Nephron progenitor cell (in vitro differentiated cells): ENCODE measurements at regions not wholly inside any gene's neighbourhood (a gene's known extent, or its start where the extent isn't known, plus 50 kb on each side); places are given as distances from the start of the nearest gene placed in this dataset.

Experiments used
- DNase-seq: peaks from one replicate; pipeline ENCODE4 v3.0.0; 2021
- H3K27ac Mint-ChIP-seq: 2 replicates; pipeline ENCODE4 v1.8.0; 2021; ENCODE audit warnings: mild to moderate bottlenecking, moderate library complexity, mixed read lengths
- H3K27me3 Mint-ChIP-seq: 2 replicates; pipeline ENCODE4 v1.8.0; 2021; ENCODE audit warnings: mild to moderate bottlenecking, low read depth, mixed read lengths; ENCODE audit not compliant: poor library complexity
- H3K36me3 Mint-ChIP-seq: 2 replicates; pipeline ENCODE4 v1.8.0; 2021; ENCODE audit warnings: low read depth, mixed read lengths
- H3K4me1 Mint-ChIP-seq: 2 replicates; pipeline ENCODE4 v1.8.0; 2021; ENCODE audit warnings: mixed read lengths
- H3K4me3 Mint-ChIP-seq: 2 replicates; pipeline ENCODE4 v1.8.0; 2021; ENCODE audit warnings: mild to moderate bottlenecking, moderate library complexity, mixed read lengths
- H3K9me3 Mint-ChIP-seq: 2 replicates; pipeline ENCODE4 v1.8.0; 2021; ENCODE audit warnings: mild to moderate bottlenecking, moderate library complexity, mixed read lengths
- TF ChIP-seq, protein P1 (sequence below): fragments of 200-600 bp; sonication (generic); IDR thresholded peaks from 2 replicates; pipeline ENCODE4 v1.5.0; 2021; ENCODE audit warnings: antibody characterized with exemption

DNA sequence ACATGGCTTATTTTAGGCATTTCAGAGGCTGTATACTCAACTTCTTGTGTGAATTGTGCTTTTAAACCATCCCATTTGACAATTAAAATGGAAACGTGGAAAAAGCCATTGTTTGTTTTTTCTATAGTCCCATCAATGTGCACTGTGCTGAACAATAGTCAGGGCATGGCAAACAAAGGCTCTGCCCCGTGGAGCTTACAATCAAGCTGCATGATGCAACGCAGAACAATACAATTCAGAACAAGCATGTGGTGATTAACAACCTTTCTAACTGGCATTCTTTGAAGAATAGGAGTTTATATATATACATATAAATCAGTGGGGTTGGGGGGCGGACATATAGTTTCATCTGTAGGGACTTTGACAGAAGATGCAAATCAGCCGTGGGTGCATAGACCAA lies 2125.4 kb upstream of the WWC1 start:
- H3K4me3 Mint-ChIP-seq: no peak overlapping the region
- H3K27ac Mint-ChIP-seq: no peak overlapping the region
- no peaks in the 10 kb centered on the region for H3K4me1 Mint-ChIP-seq
- no peak for DNase-seq
- peaks cover 8% of the 10 kb centered on the region for H3K27me3 Mint-ChIP-seq
- TF ChIP-seq, protein P1, sequence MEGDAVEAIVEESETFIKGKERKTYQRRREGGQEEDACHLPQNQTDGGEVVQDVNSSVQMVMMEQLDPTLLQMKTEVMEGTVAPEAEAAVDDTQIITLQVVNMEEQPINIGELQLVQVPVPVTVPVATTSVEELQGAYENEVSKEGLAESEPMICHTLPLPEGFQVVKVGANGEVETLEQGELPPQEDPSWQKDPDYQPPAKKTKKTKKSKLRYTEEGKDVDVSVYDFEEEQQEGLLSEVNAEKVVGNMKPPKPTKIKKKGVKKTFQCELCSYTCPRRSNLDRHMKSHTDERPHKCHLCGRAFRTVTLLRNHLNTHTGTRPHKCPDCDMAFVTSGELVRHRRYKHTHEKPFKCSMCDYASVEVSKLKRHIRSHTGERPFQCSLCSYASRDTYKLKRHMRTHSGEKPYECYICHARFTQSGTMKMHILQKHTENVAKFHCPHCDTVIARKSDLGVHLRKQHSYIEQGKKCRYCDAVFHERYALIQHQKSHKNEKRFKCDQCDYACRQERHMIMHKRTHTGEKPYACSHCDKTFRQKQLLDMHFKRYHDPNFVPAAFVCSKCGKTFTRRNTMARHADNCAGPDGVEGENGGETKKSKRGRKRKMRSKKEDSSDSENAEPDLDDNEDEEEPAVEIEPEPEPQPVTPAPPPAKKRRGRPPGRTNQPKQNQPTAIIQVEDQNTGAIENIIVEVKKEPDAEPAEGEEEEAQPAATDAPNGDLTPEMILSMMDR: no peak
- no peaks in the 10 kb centered on the region for H3K36me3 Mint-ChIP-seq
- no peaks in the 10 kb centered on the region for H3K9me3 Mint-ChIP-seq

DNA sequence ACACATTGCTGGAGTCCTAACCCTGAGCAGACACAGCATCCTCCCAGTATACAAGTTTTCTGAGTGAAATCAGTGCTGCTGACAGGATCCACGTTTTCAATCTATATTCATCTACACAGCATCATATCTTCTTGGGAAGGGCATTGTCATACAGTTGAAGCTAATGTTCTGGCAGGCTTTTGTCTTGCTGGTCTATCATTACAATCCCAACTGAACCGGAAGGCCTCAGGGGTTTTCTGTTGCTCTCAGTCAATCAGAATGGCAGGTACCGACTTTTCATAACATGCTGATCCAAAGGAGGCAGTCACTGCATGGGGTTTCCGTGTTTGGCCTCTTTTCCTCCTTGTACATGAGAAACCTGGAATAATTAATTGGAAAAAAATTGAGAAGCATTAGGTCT lies 2118.8 kb upstream of the WWC1 start:
- no peak overlapping the region for H3K4me3 Mint-ChIP-seq
- no peaks in the 10 kb centered on the region for H3K4me1 Mint-ChIP-seq
- DNase-seq: no peak
- H3K27ac Mint-ChIP-seq: no peak overlapping the region
- TF ChIP-seq, protein P1: no peak
- peaks cover 2% of the 10 kb centered on the region for H3K27me3 Mint-ChIP-seq
- no peaks in the 10 kb centered on the region for H3K9me3 Mint-ChIP-seq
- no peaks in the 10 kb centered on the region for H3K36me3 Mint-ChIP-seq

DNA sequence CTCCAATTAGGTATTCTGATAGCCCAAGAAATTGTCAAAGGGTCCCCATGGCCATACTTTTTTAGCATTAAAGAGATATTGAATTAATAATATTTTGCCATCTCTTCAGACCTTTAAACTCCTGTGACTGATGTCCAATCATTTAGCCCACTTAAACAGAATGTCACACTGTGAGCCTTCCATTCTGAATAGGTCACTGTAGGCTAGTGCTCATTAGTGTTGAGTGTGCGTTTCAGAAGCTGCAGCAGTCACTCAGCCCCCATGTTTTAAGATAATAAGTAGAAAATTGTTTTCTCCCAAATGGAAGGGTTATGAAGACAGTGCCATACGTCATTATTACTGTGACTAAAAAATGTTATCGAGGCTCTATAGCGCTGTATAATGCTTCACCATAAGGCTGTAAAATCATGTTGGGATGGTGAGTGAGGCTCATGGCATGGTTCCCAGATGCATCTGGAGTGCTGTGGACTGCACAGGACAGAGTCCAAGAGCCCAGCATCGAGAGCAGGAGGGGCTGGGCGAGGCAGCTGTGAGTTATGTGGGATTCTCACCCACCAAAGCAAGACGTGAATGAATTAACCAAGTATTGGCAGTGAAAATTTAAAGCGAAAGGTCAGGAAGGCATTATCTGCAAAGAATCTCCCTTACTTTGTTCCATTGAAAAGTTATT lies 2112.9 kb upstream of the WWC1 start:
- DNase-seq: no peak
- Mint-ChIP-seq H3K27me3 (peaks cover 4% of the 10 kb centered on the region), H3K4me1 (no peaks in the 10 kb centered on the region), H3K27ac (peak overlapping the region; percentile 80), H3K36me3 (no peaks in the 10 kb centered on the region), H3K9me3 (no peaks in the 10 kb centered on the region), H3K4me3 (no peak overlapping the region)
- TF ChIP-seq, protein P1: no peak

DNA sequence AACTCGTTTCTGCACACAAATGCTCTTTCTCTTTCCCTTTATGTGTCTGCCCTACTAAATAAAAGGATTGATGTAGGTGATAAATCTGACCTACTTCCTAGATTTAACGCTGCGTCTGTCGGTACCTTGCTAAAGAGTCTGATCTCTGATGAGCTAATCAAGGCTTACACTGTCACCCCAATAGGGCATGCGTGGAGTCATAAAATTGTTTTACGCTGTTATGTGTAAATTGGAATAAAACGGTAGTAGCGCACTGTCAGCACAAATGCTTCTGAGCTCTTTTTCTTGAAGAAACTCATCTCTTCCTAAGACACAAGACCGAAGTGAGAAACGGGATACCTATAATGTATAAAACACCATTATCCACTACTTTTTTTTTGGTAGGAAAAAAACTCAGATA lies 2106.3 kb upstream of the WWC1 start:
- DNase-seq: no peak
- TF ChIP-seq, protein P1: no peak
- Mint-ChIP-seq H3K4me1 (peaks cover 4% of the 10 kb centered on the region), H3K36me3 (no peaks in the 10 kb centered on the region), H3K27ac (no peak overlapping the region), H3K27me3 (peaks cover 4% of the 10 kb centered on the region), H3K4me3 (no peak overlapping the region), H3K9me3 (no peaks in the 10 kb centered on the region)

DNA sequence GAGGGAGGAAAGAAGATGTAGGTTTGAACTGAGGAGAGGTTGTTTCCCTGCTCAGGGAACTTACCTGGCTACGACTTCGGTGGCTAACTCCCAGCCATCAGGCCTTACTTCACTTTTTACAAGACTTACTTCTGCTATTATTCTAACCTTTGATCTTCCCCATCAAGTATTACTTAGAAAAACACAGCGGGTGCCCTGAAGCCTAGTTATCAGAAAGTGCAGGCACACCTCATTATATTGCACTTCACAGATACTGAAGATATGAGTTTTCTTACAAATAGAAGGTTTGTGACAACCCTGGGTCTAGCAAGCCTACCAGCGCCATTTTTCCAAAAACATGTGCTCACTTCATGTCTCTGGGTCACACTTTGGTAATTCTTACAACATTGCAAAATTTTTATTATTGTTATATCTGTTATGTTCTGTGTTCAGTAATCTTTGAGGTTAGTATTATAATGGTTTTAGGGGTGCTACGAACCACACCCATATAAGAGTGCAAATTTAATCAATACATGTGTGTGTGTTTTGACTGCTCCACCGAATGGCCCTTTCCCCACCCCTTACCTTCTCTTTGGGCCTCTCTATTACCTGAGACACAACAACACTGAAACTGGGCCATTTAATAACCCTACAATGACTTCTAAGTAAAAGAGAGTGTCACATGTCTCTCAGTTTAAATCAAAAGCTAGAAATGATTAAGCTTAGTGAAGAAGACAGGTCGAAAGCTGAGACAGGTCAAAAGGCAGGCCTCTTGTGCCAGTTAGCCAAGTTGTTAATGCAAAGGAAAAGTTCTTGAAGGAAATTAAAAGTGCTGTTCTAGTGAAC lies 2102.7 kb upstream of the WWC1 start:
- H3K27ac Mint-ChIP-seq: no peak overlapping the region
- TF ChIP-seq, protein P1: no peak
- H3K27me3 Mint-ChIP-seq: no peaks in the 10 kb centered on the region
- no peaks in the 10 kb centered on the region for H3K9me3 Mint-ChIP-seq
- DNase-seq: no peak
- peaks cover 4% of the 10 kb centered on the region for H3K4me1 Mint-ChIP-seq
- no peaks in the 10 kb centered on the region for H3K36me3 Mint-ChIP-seq
- no peak overlapping the region for H3K4me3 Mint-ChIP-seq
